G401.6 (cell line): ENCODE measurements at regions not wholly inside any gene's neighbourhood (a gene's known extent, or its start where the extent isn't known, plus 50 kb on each side); places are given as distances from the start of the nearest gene placed in this dataset.

ENCODE experiments used
- FAIRE-seq: peaks from 2 replicates; lab custom pipeline; 2012; peaks lifted over from hg19 to GRCh38; lab: Jason Lieb, UNC

DNA sequence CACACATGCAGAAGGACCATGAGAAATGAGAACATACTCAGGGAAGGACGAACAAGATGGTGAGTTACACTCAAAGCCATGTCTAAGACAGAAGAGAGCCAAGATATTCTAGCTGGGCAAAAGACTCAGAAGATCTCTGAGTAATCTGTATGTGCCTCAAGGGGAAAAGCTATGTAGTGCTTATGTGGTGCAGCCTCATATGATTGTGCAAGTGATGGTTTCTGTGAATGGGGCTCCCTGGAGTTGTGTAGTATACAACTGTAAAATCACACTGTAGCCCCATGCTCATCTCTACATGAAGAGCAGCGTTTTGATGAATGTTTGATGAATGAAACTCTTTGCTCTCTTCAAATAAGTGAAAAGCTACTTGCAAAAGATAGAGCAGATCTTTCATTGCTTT is 57.5 kb downstream of the OSR1 start:
- FAIRE-seq, result no peak

DNA sequence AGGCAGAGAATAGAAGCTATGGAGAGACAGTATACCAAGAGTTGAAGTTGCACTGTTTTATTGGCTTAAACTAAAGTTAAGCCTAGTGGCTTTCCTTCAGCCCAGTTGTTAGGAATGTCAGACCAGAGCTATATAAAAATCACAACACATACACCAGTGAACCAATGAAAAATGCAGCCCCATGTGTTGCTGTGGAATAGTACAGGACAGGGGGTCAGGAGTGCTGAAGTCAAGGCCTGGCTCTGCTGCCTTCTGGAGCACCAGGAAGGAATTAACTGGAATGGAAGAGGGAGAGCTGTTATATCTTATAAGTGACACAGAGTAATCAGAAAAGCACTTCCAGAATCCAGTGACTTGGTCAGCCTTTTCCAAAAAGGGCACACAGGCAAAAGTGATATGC is 58.9 kb downstream of the OSR1 start:
- FAIRE-seq, result no peak

DNA sequence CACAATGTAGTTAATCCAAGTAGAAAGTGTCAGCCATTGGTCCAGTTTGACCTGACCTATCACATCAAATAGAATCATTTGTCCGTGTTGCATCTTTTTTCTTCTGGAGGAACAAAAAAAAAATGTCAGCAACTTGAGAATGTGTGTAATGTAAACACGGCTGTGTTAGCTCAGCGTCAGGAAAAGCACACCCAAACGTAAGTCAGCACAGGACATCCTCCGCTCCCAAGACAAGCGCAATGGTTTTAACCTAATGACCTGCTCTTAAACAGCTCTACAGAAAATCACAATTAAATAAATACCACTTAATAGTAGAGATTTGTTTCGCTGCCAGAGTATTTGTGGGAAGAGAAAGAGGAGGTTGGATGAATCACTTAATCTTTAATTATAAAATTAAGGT is 59.4 kb downstream of the OSR1 start:
- no peak for FAIRE-seq

DNA sequence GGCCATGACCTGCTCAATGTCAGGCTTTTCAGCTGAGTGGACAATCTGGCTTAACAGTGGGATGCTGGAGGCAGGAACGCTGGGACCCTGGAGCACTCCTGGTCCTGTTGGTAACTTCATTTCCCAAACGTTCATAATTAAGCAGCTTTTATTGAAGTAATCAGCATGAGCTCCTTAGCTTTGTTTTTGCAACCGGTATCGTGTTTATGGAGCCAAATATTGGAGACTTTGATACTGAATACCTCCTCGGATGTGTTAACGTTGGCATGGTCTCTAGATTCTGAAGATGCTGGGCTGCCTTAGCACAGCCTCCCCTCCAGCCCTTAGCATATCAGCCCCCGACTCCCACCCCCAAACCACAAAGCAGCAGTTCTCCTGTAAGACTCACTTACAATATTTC is 60.7 kb downstream of the OSR1 start:
- no peak for FAIRE-seq

DNA sequence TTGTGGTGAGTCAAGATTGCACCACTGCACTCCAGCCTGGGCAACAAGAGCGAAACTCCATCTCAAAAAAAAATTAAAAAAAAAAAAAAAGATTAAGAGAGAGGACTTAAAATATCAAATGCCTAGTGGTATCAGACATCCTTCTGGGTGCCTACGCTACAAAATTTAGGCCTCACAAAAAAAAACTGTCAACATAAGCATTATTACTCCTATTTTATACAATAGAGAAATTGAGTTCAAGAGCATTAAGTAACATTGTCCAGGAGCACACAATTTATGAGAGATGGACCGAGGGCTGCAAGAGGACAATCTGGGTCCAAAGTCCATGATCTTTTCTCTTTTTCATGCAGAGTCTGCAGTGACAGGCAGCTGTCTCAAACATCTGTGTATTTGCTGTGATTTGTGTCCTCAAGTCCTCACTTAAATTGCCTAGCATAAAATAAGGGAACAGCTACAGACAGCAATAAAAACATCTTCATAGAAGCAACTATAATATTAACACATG is 62.4 kb downstream of the OSR1 start:
- FAIRE-seq, result no peak

DNA sequence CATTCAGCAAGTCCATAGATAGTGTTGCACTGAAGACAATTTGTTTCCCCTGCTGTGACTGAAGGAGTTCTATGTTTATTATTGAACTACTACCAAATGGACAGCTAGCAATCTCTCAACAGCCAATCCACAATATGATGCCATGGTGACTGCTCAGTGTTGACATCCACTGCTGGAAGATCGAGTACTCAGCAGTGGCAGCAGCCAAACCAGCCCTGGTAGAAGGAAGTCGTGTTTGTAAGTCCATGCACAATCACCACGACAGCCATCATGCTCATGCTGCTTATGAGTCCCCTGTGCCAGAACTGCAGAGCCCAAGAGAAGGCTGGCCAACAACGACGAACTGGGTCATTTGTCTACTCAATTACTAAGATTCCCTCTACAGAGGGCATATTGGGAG is 66.4 kb downstream of the OSR1 start:
- no peak for FAIRE-seq

DNA sequence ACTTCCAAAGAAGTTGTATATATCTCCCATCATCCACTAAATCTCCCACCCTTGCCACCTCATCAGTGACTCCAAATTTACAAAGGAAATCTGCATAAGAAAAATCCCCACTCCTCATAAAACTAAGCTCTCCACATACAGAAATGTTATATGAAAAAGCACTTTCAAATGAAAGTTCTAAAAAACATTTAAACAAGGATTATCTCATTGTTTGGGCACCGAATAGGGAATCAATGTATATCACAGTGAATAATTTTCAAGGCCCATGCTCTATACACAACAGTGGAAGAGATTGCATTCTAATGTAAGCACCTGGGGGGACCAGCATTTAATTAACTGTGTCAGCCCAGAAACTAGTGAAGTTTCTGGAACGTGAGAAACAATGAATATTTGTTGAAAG is 70.1 kb downstream of the OSR1 start:
- no peak for FAIRE-seq

DNA sequence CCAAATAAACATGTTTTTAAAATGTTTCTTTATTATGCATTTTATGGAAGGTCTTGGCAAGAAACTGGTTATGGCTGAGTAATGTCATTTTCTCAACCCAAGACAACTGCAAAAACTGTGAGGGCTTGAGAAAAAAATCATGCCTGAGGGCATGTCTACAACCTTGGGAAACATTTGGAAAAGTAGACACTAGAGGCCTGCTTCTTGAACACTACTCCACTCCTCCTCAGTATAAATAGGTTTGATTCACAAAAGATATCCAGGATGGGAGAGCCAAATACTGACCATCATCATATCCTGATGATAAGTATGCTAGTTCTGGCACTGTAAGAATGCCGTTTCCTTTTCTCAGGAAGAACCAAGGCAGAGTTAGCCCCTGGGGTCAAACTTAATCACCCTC is 71.1 kb downstream of the OSR1 start:
- no peak for FAIRE-seq

DNA sequence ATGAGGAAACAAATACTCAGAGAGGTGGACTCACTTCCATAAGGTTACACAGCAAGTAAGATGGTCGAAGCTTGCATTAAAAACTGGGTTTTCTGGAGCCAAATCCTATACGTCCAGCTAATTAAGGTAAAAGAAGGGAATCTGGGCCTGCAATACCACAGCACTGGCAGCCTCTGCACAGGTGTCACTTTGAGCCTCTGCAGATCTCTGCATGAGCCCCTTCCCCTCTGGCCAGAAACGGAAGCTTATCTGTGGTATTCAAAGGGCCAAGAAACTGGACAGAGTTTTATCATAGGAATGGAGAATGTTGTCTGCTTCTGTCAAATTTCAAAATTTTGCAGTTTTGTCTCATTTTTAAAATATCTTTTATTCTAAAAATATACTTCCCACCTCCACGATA is 76.1 kb downstream of the OSR1 start:
- FAIRE-seq, result no peak

DNA sequence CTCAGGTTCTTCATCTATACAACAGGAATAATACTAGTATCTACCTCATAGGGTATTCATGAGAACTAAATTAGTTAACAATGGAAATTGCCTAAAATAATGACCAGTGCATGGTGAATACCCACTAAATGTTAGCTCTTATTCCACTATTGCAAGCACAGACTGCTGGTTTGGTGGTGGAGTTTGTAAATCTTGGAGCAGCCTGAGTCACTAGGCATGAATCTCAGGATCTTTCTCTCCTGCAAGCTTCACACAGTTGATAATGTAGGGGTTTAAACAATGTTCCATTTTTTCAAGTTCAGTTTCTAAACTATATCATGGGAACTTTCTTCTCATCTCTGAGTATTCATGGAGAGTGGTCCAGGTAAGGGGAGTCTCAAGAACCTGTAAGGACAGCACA is 84.0 kb downstream of the OSR1 start:
- no peak for FAIRE-seq

DNA sequence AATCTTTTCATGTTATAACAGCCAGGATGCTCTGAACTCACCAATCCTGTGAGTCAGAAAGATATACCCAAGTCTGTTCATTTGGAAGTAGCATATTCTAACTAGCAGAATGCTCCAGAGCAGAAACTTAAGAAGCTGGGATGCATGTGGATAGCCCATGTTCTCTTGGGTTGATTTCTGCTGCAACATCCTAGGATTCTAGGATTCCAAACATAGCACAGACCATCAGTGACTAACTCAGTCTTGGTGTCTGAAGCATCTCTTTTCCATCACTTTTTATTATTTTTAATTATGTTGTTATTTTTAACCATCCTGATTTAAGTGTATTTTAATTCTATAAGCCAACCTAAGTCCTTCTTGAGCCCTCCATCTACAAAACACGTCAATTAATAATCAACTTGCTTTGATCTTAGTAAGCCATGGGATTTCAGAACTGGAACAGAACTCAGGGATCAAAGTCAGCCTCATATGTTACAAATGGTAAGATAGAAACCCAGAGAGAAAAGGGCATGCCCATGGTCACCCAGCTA is 85.4 kb downstream of the OSR1 start:
- no peak for FAIRE-seq

DNA sequence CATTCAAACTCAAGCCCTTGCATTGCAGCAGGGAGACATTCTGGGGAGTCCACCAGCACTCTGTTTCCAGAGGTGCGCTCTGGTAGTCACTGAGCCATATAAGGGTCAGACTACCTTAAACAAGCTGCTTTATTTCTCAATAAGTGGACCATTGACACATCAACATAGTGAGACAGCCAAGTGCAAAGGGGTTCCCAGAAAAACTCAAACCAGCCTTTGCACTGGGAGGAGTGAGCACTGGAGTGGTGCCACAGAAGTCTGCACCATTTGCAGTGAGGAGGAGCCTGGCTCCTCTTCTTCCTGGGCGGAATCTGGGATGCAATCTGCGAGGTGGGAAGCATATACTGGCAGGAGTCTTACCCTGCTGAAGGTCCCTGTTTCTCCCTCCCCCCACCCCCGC is 86.4 kb downstream of the OSR1 start:
- FAIRE-seq, result no peak

DNA sequence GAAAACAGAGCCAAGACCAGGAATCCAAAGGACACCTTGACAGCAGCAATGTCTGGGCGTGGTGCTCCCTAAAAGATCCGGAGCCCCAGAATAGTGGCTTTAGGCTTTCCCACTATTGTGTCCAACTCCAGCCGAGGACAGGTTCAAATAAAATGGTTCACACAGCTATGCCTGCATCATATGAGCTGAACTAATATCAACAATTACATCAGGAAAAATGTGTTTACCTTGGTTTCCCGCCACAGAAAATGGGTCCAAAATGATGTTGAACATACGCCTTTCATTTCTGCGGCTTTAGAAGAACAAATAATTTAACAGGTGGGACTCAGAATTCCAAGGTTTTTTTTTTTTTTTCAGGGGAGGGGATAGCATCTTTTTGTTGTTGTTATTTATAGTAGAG is 93.6 kb downstream of the OSR1 start:
- no peak for FAIRE-seq

DNA sequence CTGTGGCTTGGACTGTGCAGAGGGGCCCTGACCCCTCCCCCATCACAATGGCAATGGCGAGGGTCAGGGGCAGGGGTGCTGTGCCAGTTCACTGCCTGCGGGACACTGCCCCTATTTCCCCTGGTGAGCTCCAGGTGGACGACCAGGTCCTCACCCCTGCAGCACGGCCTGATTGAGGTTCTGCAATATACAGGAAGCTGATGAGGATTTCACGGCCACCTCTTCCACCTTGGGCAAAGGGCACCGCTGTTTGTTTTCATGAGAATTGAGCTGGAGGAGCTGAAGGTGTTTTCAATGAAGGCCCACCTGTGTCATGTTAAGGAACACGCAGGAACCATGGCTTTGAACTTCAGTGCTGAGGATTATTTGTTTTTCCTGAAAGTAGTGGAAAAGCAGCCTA is 96.3 kb downstream of the OSR1 start:
- no peak for FAIRE-seq

DNA sequence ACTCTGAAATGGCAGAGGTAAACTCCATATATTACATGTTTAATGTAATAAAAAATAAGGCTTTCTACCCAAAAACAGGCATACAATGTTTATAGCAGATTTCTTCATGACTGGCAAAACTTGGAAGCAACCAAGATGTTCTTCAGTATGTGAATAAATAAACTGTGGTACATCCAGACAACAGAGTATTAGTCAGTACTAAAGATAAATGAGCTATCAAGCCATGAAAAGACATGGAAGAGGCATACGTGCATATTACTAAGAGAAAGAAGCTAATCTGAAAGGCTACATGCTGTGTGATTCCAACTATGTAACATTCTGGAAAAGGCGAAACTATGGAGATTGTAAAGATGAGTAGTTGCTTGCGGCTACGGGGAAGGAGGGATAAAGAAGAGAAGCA is 97.4 kb downstream of the OSR1 start:
- no peak for FAIRE-seq

DNA sequence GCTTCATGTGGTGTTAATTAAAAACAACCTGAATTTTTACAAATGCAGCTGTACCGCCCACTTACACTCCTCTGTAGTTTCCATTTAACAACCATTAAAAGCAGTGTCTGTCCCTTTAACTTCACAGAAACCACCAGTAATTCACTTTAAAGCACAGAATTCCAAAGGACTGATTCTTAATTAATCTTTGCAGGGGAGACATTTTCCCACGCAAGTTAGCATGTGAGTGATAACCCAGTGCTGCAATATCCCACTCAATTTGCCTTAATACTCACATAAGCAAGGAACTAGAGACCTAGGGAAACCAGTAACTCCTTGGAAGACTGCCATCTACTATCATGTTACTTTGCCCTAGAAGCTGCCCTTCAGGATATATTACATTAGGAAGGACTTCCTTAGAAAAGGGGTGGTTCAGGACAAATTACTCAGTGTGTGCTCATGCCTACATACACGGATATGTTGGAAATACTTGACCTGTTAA is 102.3 kb downstream of the OSR1 start:
- FAIRE-seq, result no peak

DNA sequence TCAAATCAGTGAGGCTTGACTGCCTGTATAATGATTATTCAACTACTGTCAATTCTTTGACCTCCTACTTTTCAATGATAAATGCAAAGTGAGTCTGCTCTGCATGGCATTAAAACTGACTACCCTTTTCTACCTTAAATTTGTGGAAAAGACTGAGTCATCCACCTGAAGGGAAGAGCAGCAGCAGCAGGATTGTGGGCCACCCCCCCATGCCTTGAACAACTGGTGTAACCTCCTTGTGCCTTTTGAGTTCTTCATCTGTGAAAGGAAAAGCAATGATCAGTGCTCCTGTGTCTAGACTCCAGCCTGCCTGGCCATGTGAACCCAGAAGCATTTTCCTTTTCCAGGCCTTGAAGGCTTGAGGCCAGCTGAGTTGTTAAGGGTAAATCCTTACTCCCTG is 102.9 kb downstream of the OSR1 start:
- no peak for FAIRE-seq

DNA sequence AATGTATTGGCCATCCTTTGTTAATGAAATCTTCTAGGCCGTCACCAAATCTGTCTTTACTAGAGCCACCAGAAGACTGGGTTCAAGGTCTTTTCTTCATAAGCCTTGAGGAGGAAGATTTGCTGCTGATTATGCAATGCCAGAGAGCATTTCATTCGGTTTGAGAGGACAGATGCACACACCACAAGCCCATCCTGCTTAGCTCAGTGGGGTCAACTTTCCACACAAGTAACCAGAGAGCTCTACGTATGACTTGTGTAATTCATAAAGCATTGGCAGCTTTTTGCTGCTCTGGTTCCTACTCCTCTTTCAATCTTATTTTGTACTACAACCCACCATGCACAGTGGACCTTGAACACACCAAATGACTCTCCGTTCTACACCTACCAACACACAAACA is 106.9 kb downstream of the OSR1 start:
- no peak for FAIRE-seq

DNA sequence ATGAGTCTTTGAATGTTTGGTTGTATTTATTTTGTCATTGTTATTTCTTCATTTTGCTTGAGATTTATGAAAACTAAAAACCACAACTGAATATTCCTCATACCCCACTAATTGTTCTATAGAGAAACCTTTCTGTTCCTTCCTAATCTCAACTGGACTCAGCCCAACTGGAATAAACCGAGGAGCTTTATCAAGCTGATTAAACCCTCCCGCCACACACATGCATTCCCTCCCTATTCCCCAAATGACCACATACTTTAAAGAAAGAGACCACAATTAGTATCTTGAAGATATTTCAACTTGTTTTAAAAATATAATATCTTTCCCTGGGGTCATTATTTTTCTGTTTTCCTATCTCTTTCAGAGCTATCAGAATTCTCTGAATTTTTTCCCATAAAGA is 107.5 kb downstream of the OSR1 start:
- no peak for FAIRE-seq

DNA sequence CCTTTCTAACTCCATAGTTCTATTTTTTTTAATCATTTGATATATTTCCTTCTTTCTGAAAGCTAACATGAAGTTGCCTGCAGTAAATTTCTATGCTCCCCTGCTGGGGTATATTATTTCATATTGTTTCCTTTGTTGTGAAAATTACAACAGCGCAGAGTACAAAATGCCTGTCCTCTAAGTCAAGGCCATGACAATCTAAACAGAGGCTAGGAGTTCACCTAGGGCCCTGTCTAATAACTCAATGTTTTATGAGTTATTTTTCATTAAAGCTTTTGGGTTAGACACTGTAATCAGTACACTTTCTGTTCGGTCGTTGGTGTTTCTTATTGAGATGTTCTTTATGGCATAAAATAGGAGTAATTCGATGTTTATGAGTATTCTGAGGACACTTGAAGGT is 111.2 kb downstream of the OSR1 start:
- FAIRE-seq, result no peak

DNA sequence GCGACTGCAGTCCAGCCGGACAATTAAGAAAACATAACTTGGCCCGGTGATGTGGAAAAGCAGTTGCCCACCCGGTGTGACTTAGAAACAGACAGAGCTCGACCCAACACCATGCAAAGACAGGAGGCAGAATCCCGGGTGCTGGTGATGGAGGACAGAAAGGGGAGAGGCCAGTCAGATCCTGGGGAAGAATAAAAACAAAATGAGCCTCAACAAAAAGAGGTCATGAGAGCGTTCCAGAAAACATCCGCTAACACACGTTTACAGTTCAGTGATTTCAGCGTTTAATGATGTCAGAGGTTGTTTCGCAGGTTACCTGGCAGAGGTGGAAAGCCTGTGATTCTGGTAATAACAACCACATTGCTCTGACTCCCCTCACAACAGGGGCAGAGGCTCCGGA is 111.9 kb downstream of the OSR1 start:
- FAIRE-seq, result no peak

DNA sequence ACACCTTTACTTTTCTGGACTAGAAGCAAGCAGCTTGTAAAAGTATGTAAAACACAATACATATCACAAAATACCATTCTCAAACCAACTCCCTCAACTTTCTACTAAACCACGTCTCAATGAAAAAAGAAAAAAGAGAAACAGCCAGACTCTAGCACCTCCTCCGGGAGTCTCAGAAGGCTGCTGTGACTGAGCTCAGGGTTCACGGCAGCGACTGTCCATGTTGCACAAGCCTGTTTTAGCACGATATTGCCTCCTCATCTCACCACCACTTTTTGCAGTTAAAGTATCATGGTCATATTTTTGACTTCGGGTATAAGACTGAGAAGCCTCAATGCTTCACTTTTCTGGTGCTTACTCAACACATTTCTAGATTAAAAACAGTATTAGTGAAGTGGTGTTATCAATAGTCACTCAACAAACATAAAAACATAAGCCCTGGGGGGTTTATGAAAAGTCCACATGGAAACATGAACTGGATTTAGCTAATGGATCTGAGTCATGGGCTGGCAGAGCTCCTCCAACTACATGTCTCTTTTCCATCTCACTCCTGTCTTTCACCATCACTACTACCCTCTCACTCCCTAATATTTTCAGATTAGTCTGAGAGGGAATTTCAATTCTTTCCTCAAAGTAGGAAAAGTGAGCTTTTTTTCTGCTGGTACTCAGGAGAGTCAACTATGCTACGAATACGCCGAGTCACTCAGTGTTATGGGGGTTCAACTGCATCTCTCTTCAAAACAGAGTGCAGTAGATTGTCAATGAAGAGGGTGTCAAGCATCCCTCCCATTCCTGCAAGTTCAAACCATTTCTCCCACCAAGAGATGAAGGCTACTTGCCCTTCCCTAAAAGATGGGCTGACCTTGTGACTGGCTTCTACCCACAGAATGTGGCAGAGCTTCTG is 113.7 kb downstream of the OSR1 start:
- no peak for FAIRE-seq

DNA sequence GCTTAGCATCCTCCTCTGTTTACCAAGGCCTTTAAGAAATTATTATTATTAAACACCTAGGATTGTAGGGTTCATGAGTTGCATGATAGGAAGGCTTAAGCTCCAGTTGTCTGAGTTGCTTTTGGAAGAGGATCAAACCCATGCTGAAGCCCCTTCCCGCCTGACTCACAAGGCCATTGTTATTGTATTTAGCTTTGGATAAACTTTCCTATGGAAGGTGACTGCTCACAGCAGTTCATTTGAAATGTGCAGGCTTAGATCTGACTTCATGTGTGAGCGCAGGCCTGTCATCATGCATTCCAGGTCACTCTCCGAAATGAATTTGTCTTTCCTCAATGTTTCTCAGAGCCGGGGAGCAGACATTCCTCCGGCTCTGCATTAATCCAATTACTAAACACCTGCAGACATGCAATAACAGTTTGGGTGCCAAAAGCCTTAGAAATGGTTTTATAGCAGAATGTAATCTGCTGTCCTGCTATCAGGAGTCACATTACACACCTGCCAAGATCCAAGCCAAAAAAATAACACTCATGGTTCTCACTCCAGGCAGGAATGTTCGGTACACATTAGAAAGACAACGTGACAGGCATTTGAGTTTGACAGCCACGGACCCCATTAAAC is 119.9 kb downstream of the OSR1 start:
- no peak for FAIRE-seq

DNA sequence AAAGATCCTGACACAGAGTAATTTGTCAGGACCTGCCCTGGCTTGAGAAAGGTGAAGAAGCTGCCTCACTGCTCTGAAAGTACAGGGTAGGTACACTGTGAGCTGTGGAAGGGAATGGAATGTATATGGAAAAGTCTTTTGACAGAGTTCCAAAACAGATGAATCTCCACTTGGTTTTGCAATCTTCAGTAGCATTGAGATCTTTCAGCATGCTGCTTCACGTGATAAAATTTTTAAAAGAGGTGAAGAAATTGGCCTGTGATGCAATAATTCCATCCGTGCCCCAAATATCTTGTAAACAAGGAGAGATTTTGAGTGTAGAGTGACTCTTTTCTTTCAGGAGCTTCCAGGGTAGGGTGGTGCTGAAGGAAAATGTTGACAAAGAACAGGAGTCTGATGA is 123.1 kb downstream of the OSR1 start:
- no peak for FAIRE-seq
